T-cell (primary cell): ENCODE measurements at regions not wholly inside any gene's neighbourhood (a gene's known extent, or its start where the extent isn't known, plus 50 kb on each side); places are given as distances from the start of the nearest gene placed in this dataset.

Experiments used
- ATAC-seq, 4 experiments: fragments of 200-7000 bp in 3 of 4; fragments of 150-1000 bp in 1 of 4; cut with Tn5 transposase; replicated peaks in 1 of 4; 1 replicate in 3 of 4; 2 replicates in 1 of 4; pipeline ENCODE4 v1.10.0; 2021; ENCODE audit warnings: moderate library complexity in 3 of 4, mild to moderate bottlenecking in 2 of 4, moderate number of reproducible peaks in 1 of 4
- CTCF ChIA-PET, 2 donors: fragments of 300-600 bp; sonication (Branson Sonifier 250); formaldehyde crosslinking; loops; one replicate each; lab custom pipeline; 2022; ENCODE audit warnings: antibody characterized with exemption in 2 of 2; lab: Charles Lee
- POLR2A ChIA-PET, 2 donors: fragments of 300-600 bp; sonication (Branson Sonifier 250); formaldehyde crosslinking; loops; one replicate each; lab custom pipeline; 2022; ENCODE audit warnings: antibody characterized with exemption in 2 of 2; lab: Charles Lee
- DNase-seq, 35 experiments: peaks; one replicate each; pipeline versions ENCODE4 v3.0.0 to v3.0.0-alpha.2; 2013 to 2023
- H3K27ac ChIP-seq: one replicate; pipeline ENCODE4 v1.5.1; 2013; ENCODE audit warnings: low read length
- H3K27me3 ChIP-seq, 2 experiments: replicated peaks in 1 of 2; 1 replicate in 1 of 2; 2 replicates in 1 of 2; pipeline versions ENCODE4 v1.6.1 to v1.7.0; 2013; ENCODE audit warnings: low read length in 1 of 2, mixed read lengths in 1 of 2; ENCODE audit not compliant: control insufficient read depth in 2 of 2, insufficient read depth in 2 of 2; ENCODE audit errors: extremely low read depth in 1 of 2
- H3K36me3 ChIP-seq, 2 donors: 1 replicate in 1 of 2; 2 replicates in 1 of 2; pipeline versions ENCODE4 v1.6.1 to v1.7.0; 2013; ENCODE audit warnings: low read length in 1 of 2; ENCODE audit not compliant: control insufficient read depth in 2 of 2, insufficient read depth in 1 of 2; ENCODE audit errors: extremely low read depth in 1 of 2
- H3K4me1 ChIP-seq, 2 experiments: 1 replicate in 1 of 2; 2 replicates in 1 of 2; pipeline versions ENCODE4 v1.6.1 to v1.7.0; 2013; ENCODE audit warnings: low read length in 2 of 2, mixed read lengths in 1 of 2; ENCODE audit not compliant: insufficient read depth in 2 of 2, control insufficient read depth in 1 of 2; ENCODE audit errors: extremely low read depth in 1 of 2
- H3K4me3 ChIP-seq, 2 donors: 1 replicate in 1 of 2; 2 replicates in 1 of 2; pipeline versions ENCODE4 v1.5.1 to v1.7.0; 2013; ENCODE audit warnings: mild to moderate bottlenecking in 2 of 2, low read length in 1 of 2, moderate library complexity in 1 of 2; ENCODE audit not compliant: control insufficient read depth in 1 of 2; ENCODE audit errors: extremely low read depth in 1 of 2
- H3K9me3 ChIP-seq: 2 replicates; pipeline ENCODE4 v1.7.0; 2013
- H3K27ac Mint-ChIP-seq, 2 donors: one replicate each; pipeline ENCODE4 v1.8.0; 2020 to 2021; ENCODE audit warnings: mild to moderate bottlenecking in 2 of 2, mixed read lengths in 2 of 2
- H3K27me3 Mint-ChIP-seq, 2 donors: one replicate each; pipeline ENCODE4 v1.8.0; 2021 to 2022; ENCODE audit warnings: mixed read lengths in 2 of 2
- H3K36me3 Mint-ChIP-seq: one replicate; pipeline ENCODE4 v1.8.0; 2021; ENCODE audit warnings: mixed read lengths
- H3K4me1 Mint-ChIP-seq, 3 donors: one replicate each; pipeline ENCODE4 v1.8.0; 2020 to 2022; ENCODE audit warnings: mixed read lengths in 3 of 3, mild to moderate bottlenecking in 1 of 3
- H3K4me3 Mint-ChIP-seq, 3 donors: one replicate each; pipeline ENCODE4 v1.8.0; 2020 to 2022; ENCODE audit warnings: mild to moderate bottlenecking in 3 of 3, mixed read lengths in 3 of 3, moderate library complexity in 3 of 3
- H3K9me3 Mint-ChIP-seq, 3 donors: one replicate each; pipeline ENCODE4 v1.8.0; 2020 to 2022; ENCODE audit warnings: mixed read lengths in 3 of 3
- WGBS: methylation state at CpG from one replicate; pipeline ENCODE4 v1.1.5; 2013; ENCODE audit warnings: missing lambda C conversion rate; ENCODE audit not compliant: insufficient coverage; 5-methylcytosine and 5-hydroxymethylcytosine counted together

DNA sequence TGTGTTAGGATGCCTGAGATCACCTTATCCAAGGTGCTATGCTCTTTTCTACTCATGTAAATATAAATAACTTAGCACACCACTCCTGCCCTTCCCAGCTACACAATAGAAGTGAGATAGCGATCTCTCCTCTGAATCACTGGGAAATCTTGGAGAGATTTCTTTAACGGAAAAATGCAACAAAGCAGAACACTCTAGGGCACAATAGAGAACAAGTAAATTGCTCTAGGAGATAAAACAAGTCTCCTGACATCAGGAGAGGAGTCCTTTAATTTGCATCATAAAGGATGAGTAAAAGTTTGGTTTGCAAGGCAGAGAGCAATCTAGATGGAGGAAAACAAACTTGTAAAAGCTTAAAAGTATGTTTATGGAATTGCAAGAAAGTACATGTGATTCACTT lies 224.1 kb downstream of the PAX3 start:
- ATAC-seq (no peak), DNase-seq (no peak)
- H3K27ac ChIP-seq = no peak overlapping the region
- H3K9me3 ChIP-seq = no peaks in the 10 kb centered on the region
- CTCF ChIA-PET = no interaction called here
- H3K27me3 ChIP-seq = peaks cover 0 to 6% of the 10 kb centered on the region in 2 experiments
- peaks cover 0 to 5% (median 0%) of the 10 kb centered on the region in 3 donors for H3K9me3 Mint-ChIP-seq
- H3K36me3 ChIP-seq = no peaks in the 10 kb centered on the region
- H3K27me3 Mint-ChIP-seq = peaks cover 2 to 21% of the 10 kb centered on the region in 2 donors
- H3K27ac Mint-ChIP-seq = no peak overlapping the region
- no peak overlapping the region for H3K4me3 Mint-ChIP-seq
- H3K4me3 ChIP-seq = no peak overlapping the region
- H3K4me1 ChIP-seq = no peaks in the 10 kb centered on the region
- H3K4me1 Mint-ChIP-seq = no peaks in the 10 kb centered on the region
- WGBS = no CpG with 5 or more reads among the region's 2 CpGs
- H3K36me3 Mint-ChIP-seq = no peaks in the 10 kb centered on the region
- POLR2A ChIA-PET = no interaction called here

DNA sequence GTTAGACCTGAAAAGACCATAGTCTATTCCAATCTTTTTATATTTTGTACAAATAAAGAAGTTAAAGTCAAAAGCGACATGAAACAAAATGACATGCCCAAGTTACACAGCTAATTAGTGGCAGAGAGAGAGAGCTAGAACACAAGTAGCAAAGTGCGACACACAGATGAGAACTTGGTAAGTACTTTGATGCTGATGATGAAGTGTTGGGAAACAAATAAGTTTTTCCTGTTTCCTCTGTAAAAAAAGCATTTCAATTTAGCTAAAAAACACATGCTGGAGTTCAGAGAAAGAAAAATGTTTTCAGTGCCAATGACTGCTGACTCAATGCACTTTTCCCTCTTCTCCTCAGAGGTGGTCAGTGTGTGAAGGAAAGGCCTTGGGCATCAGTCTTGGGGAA lies 226.9 kb downstream of the PAX3 start:
- DNase-seq (no peak), ATAC-seq (no peak)
- H3K27ac Mint-ChIP-seq = no peak overlapping the region
- ChIA-PET POLR2A (no interaction called here), CTCF (no interaction called here)
- Histone ChIP-seq H3K27ac (no peak overlapping the region), H3K36me3 (no peaks in the 10 kb centered on the region), H3K4me1 (no peaks in the 10 kb centered on the region), H3K27me3 (peaks cover 0 to 6% of the 10 kb centered on the region in 2 experiments), H3K9me3 (no peaks in the 10 kb centered on the region), H3K4me3 (no peak overlapping the region)
- H3K27me3 Mint-ChIP-seq = peaks cover 2 to 18% of the 10 kb centered on the region in 2 donors
- no peaks in the 10 kb centered on the region for H3K4me1 Mint-ChIP-seq
- no peaks in the 10 kb centered on the region for H3K36me3 Mint-ChIP-seq
- no peaks in the 10 kb centered on the region for H3K9me3 Mint-ChIP-seq
- no peak overlapping the region for H3K4me3 Mint-ChIP-seq
- 100% methylated on average over 1 of the region's 2 CpGs for WGBS

DNA sequence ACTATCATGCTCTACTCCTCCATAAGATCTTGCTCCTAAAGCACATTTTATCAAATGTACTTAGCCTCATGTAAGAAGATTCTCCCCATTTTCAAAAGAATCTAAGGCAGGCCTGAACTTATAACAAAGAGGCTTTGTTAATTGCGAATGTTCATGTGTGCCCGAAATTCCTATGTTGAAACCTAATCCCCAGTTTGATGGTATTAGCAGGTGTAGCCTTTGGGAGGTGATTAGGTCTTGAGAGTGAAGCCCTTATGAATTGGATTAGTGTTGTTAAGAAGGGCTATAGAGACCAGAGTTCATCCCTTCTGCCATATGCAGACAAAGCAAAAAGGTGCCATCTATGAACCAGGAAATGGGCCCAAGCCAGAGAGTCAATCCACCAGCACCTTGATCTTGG lies 234.5 kb downstream of the PAX3 start:
- no peaks in the 10 kb centered on the region for H3K36me3 ChIP-seq
- Mint-ChIP-seq H3K4me1 (no peaks in the 10 kb centered on the region), H3K27ac (no peak overlapping the region), H3K27me3 (peaks cover 0 to 6% of the 10 kb centered on the region in 2 donors), H3K9me3 (no peaks in the 10 kb centered on the region), H3K36me3 (no peaks in the 10 kb centered on the region), H3K4me3 (no peak overlapping the region)
- H3K9me3 ChIP-seq = no peaks in the 10 kb centered on the region
- H3K27me3 ChIP-seq = peaks cover 0 to 3% of the 10 kb centered on the region in 2 experiments
- ChIA-PET CTCF (no interaction called here), POLR2A (no interaction called here)
- DNase-seq (no peak), ATAC-seq (no peak)
- no peak overlapping the region for H3K4me3 ChIP-seq
- no peaks in the 10 kb centered on the region for H3K4me1 ChIP-seq
- H3K27ac ChIP-seq = no peak overlapping the region
- WGBS = 92% methylated on average over 2 of the region's 2 CpGs

DNA sequence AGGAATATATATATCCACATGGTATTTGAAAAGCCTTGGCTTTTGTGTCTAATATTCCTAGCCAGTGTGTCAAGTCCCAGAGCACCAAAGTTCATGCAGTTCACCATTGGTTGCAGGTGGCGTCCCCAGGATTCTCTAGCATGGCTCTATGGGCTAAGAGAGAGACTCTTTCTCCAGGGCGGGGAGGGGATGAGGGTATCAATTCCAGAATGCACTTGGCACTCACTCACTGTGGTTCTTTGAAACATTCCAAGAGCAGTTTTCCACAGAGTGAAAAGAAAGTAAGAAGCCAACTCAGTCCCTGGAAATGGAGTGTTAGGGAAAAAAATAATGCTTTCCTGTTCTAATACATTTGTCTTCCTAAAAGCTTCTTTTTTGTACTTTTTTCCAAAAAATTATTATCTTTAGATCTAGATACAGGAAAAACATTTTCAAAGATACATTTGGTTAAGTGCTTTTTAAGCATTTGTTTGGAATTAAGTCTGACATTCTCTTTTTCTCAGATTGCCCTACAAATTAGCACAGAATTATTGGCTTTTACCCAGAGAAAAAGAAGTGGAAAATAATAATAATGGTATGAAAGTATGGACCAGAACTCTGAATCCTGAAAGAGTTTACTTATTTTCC lies 239.9 kb downstream of the PAX3 start:
- H3K27ac ChIP-seq = no peak overlapping the region
- POLR2A ChIA-PET = no interaction called here
- H3K4me1 ChIP-seq = no peaks in the 10 kb centered on the region
- 71% methylated on average over 1 of the region's 2 CpGs for WGBS
- no peak for ATAC-seq
- no peaks in the 10 kb centered on the region for H3K9me3 ChIP-seq
- Mint-ChIP-seq H3K27me3 (peaks cover 14 to 24% of the 10 kb centered on the region in 2 donors), H3K9me3 (no peaks in the 10 kb centered on the region), H3K4me1 (no peaks in the 10 kb centered on the region), H3K4me3 (no peak overlapping the region), H3K36me3 (no peaks in the 10 kb centered on the region), H3K27ac (no peak overlapping the region)
- no peak overlapping the region for H3K4me3 ChIP-seq
- H3K36me3 ChIP-seq = no peaks in the 10 kb centered on the region
- no peak for DNase-seq
- H3K27me3 ChIP-seq = peaks cover 0 to 3% of the 10 kb centered on the region in 2 experiments
- CTCF ChIA-PET = no interaction called here

DNA sequence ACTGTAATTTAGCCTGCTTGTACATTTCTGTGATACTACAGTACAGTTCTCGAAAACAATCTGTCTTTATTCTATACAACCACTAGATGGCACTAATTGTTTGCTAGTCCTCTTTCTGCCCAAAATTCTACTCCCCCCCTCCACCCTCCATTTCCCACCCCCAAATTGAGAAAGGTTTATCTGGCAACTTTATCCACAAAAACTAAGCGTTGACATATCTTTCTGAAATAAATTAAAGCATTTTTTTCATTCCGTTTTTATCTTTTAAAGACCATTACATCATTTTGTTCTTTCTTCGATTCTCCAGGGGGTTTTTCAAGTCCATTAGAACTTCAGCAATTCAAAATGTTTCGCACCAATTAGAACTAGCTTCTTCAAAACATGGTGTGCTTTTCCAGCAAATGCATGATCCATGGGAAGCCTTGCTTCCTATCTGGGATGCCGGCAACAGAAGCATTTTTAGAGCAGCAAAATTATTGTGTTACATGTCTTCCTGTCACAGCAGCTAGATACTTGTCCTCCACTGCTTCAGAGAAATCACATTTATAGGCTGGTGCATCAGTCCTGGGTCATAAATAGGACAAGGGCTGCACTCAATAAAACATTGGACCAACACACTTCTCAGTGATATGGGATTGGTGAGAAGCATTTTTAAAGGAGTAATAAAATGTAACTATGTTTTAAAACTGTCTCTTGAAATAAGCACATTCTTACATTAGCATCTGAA lies 241.3 kb downstream of the PAX3 start:
- H3K27me3 Mint-ChIP-seq = peaks cover 20 to 28% of the 10 kb centered on the region in 2 donors

DNA sequence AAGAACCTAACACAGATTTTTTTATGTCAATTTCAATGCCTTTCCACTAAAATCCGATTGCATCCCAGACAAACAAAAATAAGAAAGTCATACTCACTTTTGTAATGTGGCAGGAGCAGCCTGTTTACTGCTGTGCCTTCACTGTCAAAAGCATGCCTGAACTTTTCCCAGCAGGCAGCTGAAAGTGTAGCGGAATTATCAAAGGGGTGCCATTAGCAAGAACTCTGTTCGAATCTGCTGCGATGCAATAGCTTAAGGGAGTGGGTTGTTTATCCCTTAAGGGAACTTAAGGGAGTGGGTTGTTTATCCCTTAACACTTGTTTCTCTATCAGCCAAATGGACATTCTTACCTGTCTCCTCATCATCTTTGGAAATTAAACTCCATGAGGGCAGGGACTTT lies 243.5 kb downstream of the PAX3 start:
- DNase-seq (no peak), ATAC-seq (no peak)
- no peaks in the 10 kb centered on the region for H3K36me3 Mint-ChIP-seq
- no peaks in the 10 kb centered on the region for H3K36me3 ChIP-seq
- no peaks in the 10 kb centered on the region for H3K9me3 Mint-ChIP-seq
- no peaks in the 10 kb centered on the region for H3K4me1 Mint-ChIP-seq
- H3K27ac Mint-ChIP-seq = no peak overlapping the region
- no peak overlapping the region for H3K4me3 ChIP-seq
- CTCF ChIA-PET = interaction anchor here in 1 of 2 donors (1.6 kb wide), 1 partner anchor 559 kb away, joined by 3 read pairs; no protein-coding TSS in a partner anchor
- H3K9me3 ChIP-seq = no peaks in the 10 kb centered on the region
- H3K27me3 Mint-ChIP-seq = peaks cover 25 to 30% of the 10 kb centered on the region in 2 donors
- WGBS = 0% methylated on average over 1 of the region's 4 CpGs
- peaks cover 3 to 4% of the 10 kb centered on the region in 2 experiments for H3K27me3 ChIP-seq
- H3K4me3 Mint-ChIP-seq = no peak overlapping the region
- H3K4me1 ChIP-seq = no peaks in the 10 kb centered on the region
- H3K27ac ChIP-seq = no peak overlapping the region
- POLR2A ChIA-PET = no interaction called here

More for the DNA sequence above, 241.3 kb downstream of the PAX3 start:
- Mint-ChIP-seq H3K9me3 (no peaks in the 10 kb centered on the region), H3K4me3 (no peak overlapping the region), H3K36me3 (no peaks in the 10 kb centered on the region), H3K27ac (no peak overlapping the region), H3K4me1 (no peaks in the 10 kb centered on the region)
- ChIA-PET POLR2A (no interaction called here), CTCF (interaction anchor here (0.6 to 1.0 kb wide), 2 partner anchors 9 to 29 kb away, joined by 3 to 4 read pairs; no protein-coding TSS in a partner anchor)
- H3K27me3 ChIP-seq = peaks cover 3 to 7% of the 10 kb centered on the region in 2 experiments
- DNase-seq = peak in 1 of 35 experiments; percentile 4
- no peak for ATAC-seq
- WGBS = 34% methylated on average over 6 of the region's 6 CpGs
- no peak overlapping the region for H3K4me3 ChIP-seq
- no peaks in the 10 kb centered on the region for H3K9me3 ChIP-seq
- H3K4me1 ChIP-seq = no peaks in the 10 kb centered on the region
- H3K36me3 ChIP-seq = no peaks in the 10 kb centered on the region
- H3K27ac ChIP-seq = no peak overlapping the region
